Fibroblast of mammary gland (primary cell): ENCODE measurements at regions not wholly inside any gene's neighbourhood (a gene's known extent, or its start where the extent isn't known, plus 50 kb on each side); places are given as distances from the start of the nearest gene placed in this dataset.

Experiments
- DNase-seq: peaks from one replicate; pipeline ENCODE4 v3.0.0-alpha.2; 2010; ENCODE audit warnings: low read depth
- H3K4me3 ChIP-seq: 2 replicates; pipeline ENCODE4 v1.5.1; 2011; ENCODE audit warnings: low read depth, mild to moderate bottlenecking, low read length, moderate library complexity; ENCODE audit not compliant: control insufficient read depth
- TF ChIP-seq, protein P1 (sequence below): conservative IDR thresholded peaks from 2 replicates; pipeline ENCODE4 v1.5.1; 2011; ENCODE audit warnings: low read depth, low read length, inconsistent platforms; ENCODE audit not compliant: control insufficient read depth, insufficient read depth

DNA sequence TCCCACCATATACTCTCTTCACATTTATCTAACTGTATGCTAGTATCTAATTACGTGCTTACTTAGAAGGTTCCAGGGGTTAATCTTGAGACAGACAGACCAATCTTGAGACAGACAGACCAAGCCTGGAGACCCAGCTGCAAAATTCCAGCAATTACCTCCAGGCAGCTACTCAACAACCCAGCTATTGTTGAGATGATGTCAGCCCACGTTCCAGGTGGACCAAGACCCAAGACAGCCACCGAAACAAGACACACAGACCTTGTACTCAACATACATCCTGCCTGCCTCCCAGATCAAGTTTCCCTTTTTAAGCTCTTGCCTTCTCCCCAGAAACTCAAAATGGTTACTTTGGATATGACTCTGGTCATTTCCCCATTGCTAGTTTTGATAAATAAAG is 64.9 kb upstream of the VASH1 start:
- no peak overlapping the region for H3K4me3 ChIP-seq
- TF ChIP-seq, protein P1, sequence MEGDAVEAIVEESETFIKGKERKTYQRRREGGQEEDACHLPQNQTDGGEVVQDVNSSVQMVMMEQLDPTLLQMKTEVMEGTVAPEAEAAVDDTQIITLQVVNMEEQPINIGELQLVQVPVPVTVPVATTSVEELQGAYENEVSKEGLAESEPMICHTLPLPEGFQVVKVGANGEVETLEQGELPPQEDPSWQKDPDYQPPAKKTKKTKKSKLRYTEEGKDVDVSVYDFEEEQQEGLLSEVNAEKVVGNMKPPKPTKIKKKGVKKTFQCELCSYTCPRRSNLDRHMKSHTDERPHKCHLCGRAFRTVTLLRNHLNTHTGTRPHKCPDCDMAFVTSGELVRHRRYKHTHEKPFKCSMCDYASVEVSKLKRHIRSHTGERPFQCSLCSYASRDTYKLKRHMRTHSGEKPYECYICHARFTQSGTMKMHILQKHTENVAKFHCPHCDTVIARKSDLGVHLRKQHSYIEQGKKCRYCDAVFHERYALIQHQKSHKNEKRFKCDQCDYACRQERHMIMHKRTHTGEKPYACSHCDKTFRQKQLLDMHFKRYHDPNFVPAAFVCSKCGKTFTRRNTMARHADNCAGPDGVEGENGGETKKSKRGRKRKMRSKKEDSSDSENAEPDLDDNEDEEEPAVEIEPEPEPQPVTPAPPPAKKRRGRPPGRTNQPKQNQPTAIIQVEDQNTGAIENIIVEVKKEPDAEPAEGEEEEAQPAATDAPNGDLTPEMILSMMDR = no peak
- no peak for DNase-seq

DNA sequence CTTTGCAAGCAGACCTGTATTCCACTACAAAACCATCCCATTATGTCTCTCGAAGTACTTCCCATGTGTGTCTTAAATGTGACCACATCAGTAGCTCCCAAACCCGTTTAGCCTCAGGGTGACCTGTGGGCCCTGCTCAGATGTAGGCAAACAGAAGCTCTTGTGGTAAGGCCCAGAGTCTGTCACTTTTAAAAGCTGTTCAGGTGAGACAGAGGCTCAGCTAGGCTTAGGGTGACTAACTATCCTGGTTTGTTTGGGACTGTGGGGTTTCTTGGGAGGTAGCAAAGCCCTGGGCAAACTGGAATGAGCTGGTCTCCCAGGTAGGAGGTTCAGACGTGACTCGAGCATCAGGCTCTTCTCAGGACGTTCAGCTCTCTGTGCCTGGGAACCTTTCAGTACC is 64.5 kb upstream of the VASH1 start:
- TF ChIP-seq, protein P1 = no peak

DNA sequence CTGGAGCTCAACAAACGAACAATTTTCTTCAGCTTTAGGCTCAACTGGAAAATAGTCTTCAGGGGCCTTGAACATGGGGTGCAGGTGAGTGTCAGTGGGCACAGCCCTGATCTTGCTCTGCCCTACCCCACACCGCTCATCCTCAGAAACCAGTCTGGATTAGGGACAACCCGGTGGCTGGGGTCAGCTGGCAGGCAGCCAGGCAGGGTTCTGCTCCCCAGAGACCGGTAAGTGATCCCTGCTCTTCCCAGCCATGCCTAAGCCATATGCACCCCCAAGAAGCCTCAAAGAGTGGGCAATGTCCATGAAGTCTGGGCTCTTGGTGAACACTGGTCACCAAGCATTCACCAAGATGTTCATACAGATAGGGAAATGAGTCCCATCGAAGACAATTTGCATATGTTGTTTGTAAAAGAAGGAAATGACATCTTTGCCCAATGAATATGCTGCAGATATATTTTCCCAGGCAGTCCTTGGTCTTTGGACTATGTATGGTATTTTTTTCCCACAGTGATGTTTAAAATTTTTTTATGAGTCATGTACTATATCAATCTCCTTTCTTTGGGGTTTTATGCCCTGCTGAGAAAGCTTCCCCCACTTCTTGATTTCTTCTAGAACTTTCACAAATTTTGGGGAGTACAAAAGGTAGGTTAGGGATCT is 63.9 kb upstream of the VASH1 start:
- no peak overlapping the region for H3K4me3 ChIP-seq
- DNase-seq = no peak
- TF ChIP-seq, protein P1 = no peak

More for the DNA sequence above, 64.5 kb upstream of the VASH1 start:
- DNase-seq = no peak
- no peak overlapping the region for H3K4me3 ChIP-seq

DNA sequence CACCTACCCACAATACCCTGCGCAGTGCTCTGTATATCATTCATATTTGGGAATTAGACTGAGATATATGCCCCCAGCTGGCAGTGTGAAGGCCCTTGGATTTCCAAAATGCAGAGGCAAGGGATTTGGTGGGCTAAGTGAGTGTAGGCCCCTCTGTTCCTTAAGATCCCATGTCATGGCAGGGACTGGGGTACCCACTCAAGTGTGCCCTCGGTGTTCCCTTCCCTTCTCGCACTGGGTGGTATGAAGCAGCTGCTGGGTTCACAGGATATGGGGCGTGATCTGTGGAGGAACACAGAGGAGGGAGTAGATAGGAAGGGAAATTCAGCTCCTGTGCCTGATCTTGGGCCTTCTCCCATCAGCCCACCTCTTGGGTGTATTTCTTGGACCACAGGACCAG is 63.1 kb upstream of the VASH1 start:
- H3K4me3 ChIP-seq = no peak overlapping the region
- no peak for DNase-seq
- TF ChIP-seq, protein P1 = no peak

DNA sequence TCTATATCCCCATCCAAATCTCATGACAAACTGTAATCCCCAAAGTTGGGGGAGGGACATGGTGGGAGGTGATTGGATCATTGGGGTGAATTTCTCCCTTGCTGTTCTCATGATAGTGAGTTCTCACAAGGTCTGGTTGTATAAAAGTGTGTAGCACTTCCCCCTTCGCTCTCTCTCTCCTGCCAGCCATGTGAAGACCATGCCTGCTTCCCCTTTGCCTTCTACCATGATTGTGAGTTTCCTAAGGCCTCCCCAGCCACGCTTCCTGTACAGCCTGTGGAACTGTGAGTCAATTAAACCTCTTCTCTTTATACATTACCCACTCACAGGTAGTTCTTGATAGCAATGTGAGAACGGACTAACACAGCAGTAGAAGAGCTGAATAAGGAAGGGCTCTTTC is 62.6 kb upstream of the VASH1 start:
- H3K4me3 ChIP-seq = no peak overlapping the region
- DNase-seq = no peak
- TF ChIP-seq, protein P1 = no peak

DNA sequence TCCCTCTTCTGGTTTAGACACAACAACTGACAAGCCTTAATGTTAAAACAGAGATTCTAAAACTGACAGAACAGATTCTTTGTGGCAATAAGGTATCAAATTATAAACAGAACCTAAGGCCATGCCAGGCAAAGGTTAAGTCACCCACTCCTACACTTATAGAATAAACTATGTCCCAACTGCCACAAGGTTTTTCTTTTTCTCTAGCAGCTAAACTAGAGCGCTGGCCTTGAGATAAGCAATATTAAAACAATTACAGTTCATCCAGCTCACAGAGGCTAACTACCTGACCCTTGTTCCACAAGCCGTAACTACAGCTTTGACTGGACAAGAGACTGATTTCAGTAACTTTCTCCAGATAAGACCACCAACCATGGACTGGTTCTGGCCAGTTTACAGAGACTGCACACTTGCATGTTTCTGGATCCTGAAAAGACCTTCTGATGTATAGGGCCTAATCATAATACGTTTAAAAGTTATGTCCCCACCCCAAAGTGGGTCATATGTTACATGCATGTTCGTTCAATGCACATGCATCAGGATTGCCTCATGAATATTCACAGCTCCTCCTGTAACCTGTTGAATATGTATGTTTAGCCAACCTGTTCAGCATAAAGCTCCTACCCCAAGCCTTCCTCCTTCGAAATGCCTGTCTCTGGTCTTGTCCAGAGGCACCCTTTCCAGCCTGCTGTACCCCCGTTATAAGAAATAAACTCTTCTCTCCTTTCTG is 61.9 kb upstream of the VASH1 start:
- no peak for DNase-seq
- no peak overlapping the region for H3K4me3 ChIP-seq
- TF ChIP-seq, protein P1 = no peak
